Body of pancreas (tissue), 4 donors: ENCODE measurements at regions not wholly inside any gene's neighbourhood (a gene's known extent, or its start where the extent isn't known, plus 50 kb on each side); places are given as distances from the start of the nearest gene placed in this dataset.

Experiments used
- ATAC-seq: fragments of 150-250 bp; one replicate; pipeline ENCODE4 v1.9.1; 2016
- DNase-seq, 4 donors: peaks; one replicate each; pipeline ENCODE4 v3.0.0-alpha.2; 2019
- H3K27ac ChIP-seq, 4 donors: fragments of 200-600 bp; sonication (generic); 1 replicate in 3 of 4; 2 replicates in 1 of 4; pipeline versions ENCODE4 v1.5.1 to v1.6.1; 2016 to 2019; ENCODE audit warnings: mild to moderate bottlenecking in 1 of 4, mixed read lengths in 1 of 4, moderate library complexity in 1 of 4
- H3K27me3 ChIP-seq, 2 donors: fragments of 200-600 bp; sonication (generic); one replicate each; pipeline ENCODE4 v1.6.0; 2016; ENCODE audit warnings: mild to moderate bottlenecking in 1 of 2
- H3K36me3 ChIP-seq, 2 donors: fragments of 200-600 bp; sonication (generic); replicated peaks in 1 of 2; 2 replicates each; pipeline ENCODE4 v1.5.1; 2016; ENCODE audit warnings: low read depth in 2 of 2; ENCODE audit not compliant: insufficient read depth in 1 of 2
- H3K4me1 ChIP-seq: fragments of 200-600 bp; sonication (generic); one replicate; pipeline ENCODE4 v1.6.0; 2016
- H3K4me3 ChIP-seq, 2 donors: fragments of 200-600 bp; sonication (generic); 1 replicate in 1 of 2; 2 replicates in 1 of 2; pipeline ENCODE4 v1.5.1; 2016 to 2019
- H3K9me3 ChIP-seq, 3 donors: fragments of 200-600 bp; sonication (generic); 1 replicate in 2 of 3; 2 replicates in 1 of 3; pipeline ENCODE4 v1.5.1; 2016
- CTCF ChIP-seq, 7 experiments: fragments of 450-650 bp in 4 of 7; fragments of 200-600 bp in 3 of 7; sonication (generic) in 3 of 7; IDR thresholded peaks; one replicate each; pipeline ENCODE4 v1.5.1; 2016 to 2019; ENCODE audit warnings: antibody characterized with exemption in 7 of 7
- POLR2A ChIP-seq, 3 donors: fragments of 450-650 bp; IDR thresholded peaks; one replicate each; pipeline ENCODE4 v1.6.1; 2016; ENCODE audit warnings: antibody characterized with exemption in 3 of 3, mild to moderate bottlenecking in 2 of 3
- WGBS, 2 donors: methylation state at CpG; one replicate each; pipeline ENCODE4 v1.1.5; 2017; 5-methylcytosine and 5-hydroxymethylcytosine counted together
- intact Hi-C: fragments of 100-400 bp; cut with DNase I; formaldehyde crosslinking; loops from one replicate; pipeline ENCODE4 v1.15.1; 2023

GRCh38 chr12:25794571-25794970, 163.9 kb upstream of the RASSF8 start:
- H3K27me3 ChIP-seq: no peaks in the 10 kb centered on the region
- 68 to 80% methylated on average over 3 of the region's 3 CpGs for whole genome bisulfite sequencing, 2 donors
- no peak for DNase-seq
- H3K9me3 ChIP-seq: no peaks in the 10 kb centered on the region
- no peak overlapping the region for H3K27ac ChIP-seq
- ATAC-seq: no peak
- no peak overlapping the region for H3K4me3 ChIP-seq
- H3K36me3 ChIP-seq: no peaks in the 10 kb centered on the region
- TF ChIP-seq POLR2A (IDR thresholded peaks at IDR 0.05) (no peak), CTCF (IDR thresholded peaks at IDR 0.05) (no peak)
- no peaks in the 10 kb centered on the region for H3K4me1 ChIP-seq
- intact Hi-C loops: no loop called here

- TF ChIP-seq POLR2A (IDR thresholded peaks at IDR 0.05): no peak
- TF ChIP-seq CTCF (IDR thresholded peaks at IDR 0.05): no peak
- no peaks in the 10 kb centered on the region for H3K36me3 ChIP-seq
- H3K4me3 ChIP-seq: no peak overlapping the region
- intact Hi-C loops: no loop called here
- H3K27ac ChIP-seq: no peak overlapping the region
- ATAC-seq: no peak
- H3K4me1 ChIP-seq: no peaks in the 10 kb centered on the region
- no peak for DNase-seq
- no peaks in the 10 kb centered on the region for H3K9me3 ChIP-seq
- H3K27me3 ChIP-seq: no peaks in the 10 kb centered on the region
- 61 to 68% methylated on average over 2 of the region's 2 CpGs for WGBS, 2 donors
Observed at GRCh38 chr12:25796523-25797000, 161.9 kb upstream of the RASSF8 start.

GRCh38 chr12:25797386-25797785, 161.1 kb upstream of the RASSF8 start:
- H3K27me3 ChIP-seq: no peaks in the 10 kb centered on the region
- no peak overlapping the region for H3K4me3 ChIP-seq
- intact Hi-C loops: no loop called here
- 31 to 46% methylated on average over 2 of the region's 2 CpGs for whole genome bisulfite sequencing, 2 donors
- no peak overlapping the region for H3K27ac ChIP-seq
- H3K36me3 ChIP-seq: no peaks in the 10 kb centered on the region
- DNase-seq (no peak), ATAC-seq (no peak)
- H3K9me3 ChIP-seq: no peaks in the 10 kb centered on the region
- TF ChIP-seq CTCF (IDR thresholded peaks at IDR 0.05): no peak
- no peak for TF ChIP-seq POLR2A (IDR thresholded peaks at IDR 0.05)
- H3K4me1 ChIP-seq: no peaks in the 10 kb centered on the region

GRCh38 chr12:25797949-25798348, 160.5 kb upstream of the RASSF8 start:
- Histone ChIP-seq H3K36me3 (no peaks in the 10 kb centered on the region), H3K4me3 (no peak overlapping the region), H3K9me3 (no peaks in the 10 kb centered on the region), H3K27ac (no peak overlapping the region), H3K4me1 (no peaks in the 10 kb centered on the region), H3K27me3 (no peaks in the 10 kb centered on the region)
- no peak for TF ChIP-seq CTCF (IDR thresholded peaks at IDR 0.05)
- DNase-seq (no peak), ATAC-seq (no peak)
- intact Hi-C loops: no loop called here
- whole genome bisulfite sequencing, 2 donors: 82 to 83% methylated on average over 4 of the region's 4 CpGs

- intact Hi-C loops: no loop called here
- TF ChIP-seq POLR2A (IDR thresholded peaks at IDR 0.05) (no peak), CTCF (IDR thresholded peaks at IDR 0.05) (no peak)
Observed at GRCh38 chr12:25800101-25800500, 158.4 kb upstream of the RASSF8 start.

More at GRCh38 chr12:25800101-25800500, 158.4 kb upstream of the RASSF8 start:
- WGBS, 2 donors: 96% methylated on average over 1 of the region's 1 CpG
- Histone ChIP-seq H3K4me3 (no peak overlapping the region), H3K27me3 (no peaks in the 10 kb centered on the region), H3K27ac (no peak overlapping the region), H3K4me1 (no peaks in the 10 kb centered on the region), H3K36me3 (no peaks in the 10 kb centered on the region), H3K9me3 (no peaks in the 10 kb centered on the region)
- no peak for DNase-seq
- no peak for ATAC-seq
